Ishikawa (cell line): ENCODE measurements at regions not wholly inside any gene's neighbourhood (a gene's known extent, or its start where the extent isn't known, plus 50 kb on each side); places are given as distances from the start of the nearest gene placed in this dataset.

Experiments
- CEBPB ChIP-seq: IDR thresholded peaks from 2 replicates; pipeline ENCODE4 v1.6.1; 2012
- FOXM1 ChIP-seq: IDR thresholded peaks from 2 replicates; pipeline ENCODE4 v1.6.1; 2012; ENCODE audit warnings: low read depth, borderline replicate concordance
- TAF1 ChIP-seq: IDR thresholded peaks from 2 replicates; pipeline ENCODE4 v1.6.1; 2012; ENCODE audit warnings: low read depth, mild to moderate bottlenecking
- TEAD4 ChIP-seq: IDR thresholded peaks from 2 replicates; pipeline ENCODE4 v1.6.1; 2012
- ZBTB7A ChIP-seq: IDR thresholded peaks from 2 replicates; pipeline ENCODE4 v1.6.1; 2012; ENCODE audit warnings: low read depth
- TF ChIP-seq, protein P1 (sequence below): IDR thresholded peaks from 2 replicates; pipeline ENCODE4 v1.6.1; 2012; ENCODE audit warnings: low read depth, mild to moderate bottlenecking

- TF ChIP-seq TAF1: no peak
- TF ChIP-seq FOXM1: no peak
- TF ChIP-seq, protein P1, sequence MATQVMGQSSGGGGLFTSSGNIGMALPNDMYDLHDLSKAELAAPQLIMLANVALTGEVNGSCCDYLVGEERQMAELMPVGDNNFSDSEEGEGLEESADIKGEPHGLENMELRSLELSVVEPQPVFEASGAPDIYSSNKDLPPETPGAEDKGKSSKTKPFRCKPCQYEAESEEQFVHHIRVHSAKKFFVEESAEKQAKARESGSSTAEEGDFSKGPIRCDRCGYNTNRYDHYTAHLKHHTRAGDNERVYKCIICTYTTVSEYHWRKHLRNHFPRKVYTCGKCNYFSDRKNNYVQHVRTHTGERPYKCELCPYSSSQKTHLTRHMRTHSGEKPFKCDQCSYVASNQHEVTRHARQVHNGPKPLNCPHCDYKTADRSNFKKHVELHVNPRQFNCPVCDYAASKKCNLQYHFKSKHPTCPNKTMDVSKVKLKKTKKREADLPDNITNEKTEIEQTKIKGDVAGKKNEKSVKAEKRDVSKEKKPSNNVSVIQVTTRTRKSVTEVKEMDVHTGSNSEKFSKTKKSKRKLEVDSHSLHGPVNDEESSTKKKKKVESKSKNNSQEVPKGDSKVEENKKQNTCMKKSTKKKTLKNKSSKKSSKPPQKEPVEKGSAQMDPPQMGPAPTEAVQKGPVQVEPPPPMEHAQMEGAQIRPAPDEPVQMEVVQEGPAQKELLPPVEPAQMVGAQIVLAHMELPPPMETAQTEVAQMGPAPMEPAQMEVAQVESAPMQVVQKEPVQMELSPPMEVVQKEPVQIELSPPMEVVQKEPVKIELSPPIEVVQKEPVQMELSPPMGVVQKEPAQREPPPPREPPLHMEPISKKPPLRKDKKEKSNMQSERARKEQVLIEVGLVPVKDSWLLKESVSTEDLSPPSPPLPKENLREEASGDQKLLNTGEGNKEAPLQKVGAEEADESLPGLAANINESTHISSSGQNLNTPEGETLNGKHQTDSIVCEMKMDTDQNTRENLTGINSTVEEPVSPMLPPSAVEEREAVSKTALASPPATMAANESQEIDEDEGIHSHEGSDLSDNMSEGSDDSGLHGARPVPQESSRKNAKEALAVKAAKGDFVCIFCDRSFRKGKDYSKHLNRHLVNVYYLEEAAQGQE: no peak
- TF ChIP-seq TEAD4: no peak
- TF ChIP-seq CEBPB: no peak
- no peak for TF ChIP-seq ZBTB7A
Observed at GRCh38 chrX:46268412-46268811, 276.8 kb downstream of the ZNF674 start.
